Adrenal gland (tissue), 9 donors: ENCODE measurements at regions not wholly inside any gene's neighbourhood (a gene's known extent, or its start where the extent isn't known, plus 50 kb on each side); places are given as distances from the start of the nearest gene placed in this dataset.

Source experiments
- DNase-seq, 7 donors: peaks; one replicate each; pipeline ENCODE4 v3.0.0-alpha.2; 2019 to 2020
- H3K27ac ChIP-seq, 5 donors: fragments of 200-600 bp; sonication (generic) in 4 of 5; 1 replicate in 3 of 5; 2 replicates in 2 of 5; pipeline versions ENCODE4 v1.5.1 to v1.8.0; 2016 to 2020; ENCODE audit warnings: mild to moderate bottlenecking in 1 of 5
- H3K27me3 ChIP-seq: fragments of 200-600 bp; 2 replicates; pipeline ENCODE4 v1.8.0; 2021
- H3K36me3 ChIP-seq, 2 donors: fragments of 200-600 bp; replicated peaks in 1 of 2; 1 replicate in 1 of 2; 2 replicates in 1 of 2; pipeline versions ENCODE4 v1.5.1 to v1.8.0; 2018 to 2022
- H3K4me1 ChIP-seq, 2 donors: fragments of 200-600 bp; replicated peaks in 1 of 2; 1 replicate in 1 of 2; 2 replicates in 1 of 2; pipeline versions ENCODE4 v1.5.1 to v1.8.0; 2018 to 2021
- H3K4me3 ChIP-seq, 4 donors: fragments of 200-600 bp; sonication (generic) in 3 of 4; one replicate each; pipeline ENCODE4 v1.5.1; 2016 to 2018
- H3K9me3 ChIP-seq, 3 donors: fragments of 200-600 bp; sonication (generic) in 1 of 3; replicated peaks in 1 of 3; 1 replicate in 2 of 3; 2 replicates in 1 of 3; pipeline versions ENCODE4 v1.5.1 to v1.8.0; 2016 to 2021
- CTCF ChIP-seq, 6 experiments: fragments of 450-650 bp in 4 of 6; fragments of 200-600 bp in 2 of 6; sonication (generic) in 1 of 6; IDR thresholded peaks; 1 replicate in 5 of 6; 2 replicates in 1 of 6; pipeline versions ENCODE4 v1.5.1 to v1.8.0; 2016 to 2021; ENCODE audit warnings: antibody characterized with exemption in 6 of 6, mild to moderate bottlenecking in 2 of 6, moderate library complexity in 1 of 6
- POLR2A ChIP-seq, 2 donors: fragments of 450-650 bp; IDR thresholded peaks; one replicate each; pipeline ENCODE4 v1.6.1; 2017; ENCODE audit warnings: antibody characterized with exemption in 2 of 2, mild to moderate bottlenecking in 2 of 2, moderate library complexity in 1 of 2
- WGBS, 4 donors: extraction: QIAGEN DNeasy Blood & Tissue Kit in 2 of 4; methylation state at CpG; one replicate each; pipeline versions ENCODE4 v1.1.5 to v1.1.7; 2013 to 2017; 5-methylcytosine and 5-hydroxymethylcytosine counted together
- intact Hi-C, 2 donors: fragments of 100-400 bp; cut with DNase I; formaldehyde crosslinking; loops; one replicate each; pipeline versions ENCODE4 v1.14.1 to v1.15.0; 2022 to 2023
- donor health status: healthy with polysubstance abuse.
- donor health status: Bipolar disorder and iron deficiency.
- donor health status: DM: yes; HTN: yes; CAD: no.
- donor health status: DM: no; HTN: no; CAD: no.
- donor health status: DM: no; HTN: no; CAD: no.

GRCh38 chr4:123520325-123520724, 123.7 kb downstream of the SPRY1 start:
- no peak overlapping the region for H3K4me3 ChIP-seq
- TF ChIP-seq CTCF (IDR thresholded peaks at IDR 0.05) (no peak), POLR2A (IDR thresholded peaks at IDR 0.05) (no peak)
- H3K27me3 ChIP-seq, result no peaks in the 10 kb centered on the region
- no peaks in the 10 kb centered on the region for H3K9me3 ChIP-seq
- no peak overlapping the region for H3K27ac ChIP-seq
- intact Hi-C loops, result no loop called here
- no peaks in the 10 kb centered on the region for H3K4me1 ChIP-seq
- H3K36me3 ChIP-seq, result no peaks in the 10 kb centered on the region
- WGBS, 4 donors, result 81 to 88% (median 85%) methylated on average over 6 of the region's 6 CpGs
- no peak for DNase-seq

- Histone ChIP-seq H3K27me3 (no peaks in the 10 kb centered on the region), H3K4me3 (no peak overlapping the region), H3K27ac (no peak overlapping the region), H3K36me3 (no peaks in the 10 kb centered on the region), H3K9me3 (no peaks in the 10 kb centered on the region), H3K4me1 (no peaks in the 10 kb centered on the region)
- 86 to 93% (median 89%) methylated on average over 3 of the region's 3 CpGs for WGBS, 4 donors
- TF ChIP-seq CTCF (IDR thresholded peaks at IDR 0.05) (no peak), POLR2A (IDR thresholded peaks at IDR 0.05) (no peak)
- no peak for DNase-seq
- intact Hi-C loops, result no loop called here
Observed at GRCh38 chr4:123522081-123522480, 125.5 kb downstream of the SPRY1 start.

- no peak for DNase-seq
- no peaks in the 10 kb centered on the region for H3K9me3 ChIP-seq
- H3K36me3 ChIP-seq, result no peaks in the 10 kb centered on the region
- H3K4me3 ChIP-seq, result no peak overlapping the region
- WGBS, 4 donors, result 77 to 89% (median 83%) methylated on average over 3 of the region's 3 CpGs
- TF ChIP-seq CTCF (IDR thresholded peaks at IDR 0.05) (no peak), POLR2A (IDR thresholded peaks at IDR 0.05) (no peak)
- no peak overlapping the region for H3K27ac ChIP-seq
- H3K4me1 ChIP-seq, result no peaks in the 10 kb centered on the region
- H3K27me3 ChIP-seq, result no peaks in the 10 kb centered on the region
- intact Hi-C loops, result no loop called here
Observed at GRCh38 chr4:123522646-123523045, 126.1 kb downstream of the SPRY1 start.

GRCh38 chr4:123524958-123525628, 128.5 kb downstream of the SPRY1 start:
- Histone ChIP-seq H3K36me3 (no peaks in the 10 kb centered on the region), H3K27ac (no peak overlapping the region), H3K27me3 (no peaks in the 10 kb centered on the region), H3K4me3 (no peak overlapping the region), H3K4me1 (no peaks in the 10 kb centered on the region), H3K9me3 (no peaks in the 10 kb centered on the region)
- no peak for DNase-seq
- intact Hi-C loops, result no loop called here
- no peak for TF ChIP-seq CTCF (IDR thresholded peaks at IDR 0.05)
- no peak for TF ChIP-seq POLR2A (IDR thresholded peaks at IDR 0.05)
- WGBS, 4 donors, result 83 to 93% (median 91%) methylated on average over 5 of the region's 5 CpGs
